ENCODE measurements at regions not wholly inside any gene's neighbourhood (a gene's known extent, or its start where the extent isn't known, plus 50 kb on each side); places are given as distances from the start of the nearest gene placed in this dataset.

- 89 to 91% (median 89%) methylated on average over 1 of the region's 1 CpG for WGBS, 3 donors
- DNase-seq = no peak
- Histone ChIP-seq H3K4me1 (ENCODE audit: control insufficient read depth in 3 of 3, insufficient read depth in 2 of 3, low read depth in 1 of 3, low read length in 2 of 3) (no peaks in the 10 kb centered on the region), H3K27ac (ENCODE audit: low read depth in 1 of 3, low read length in 2 of 3) (no peak overlapping the region), H3K4me3 (ENCODE audit: low read depth in 1 of 3, low read length in 3 of 3) (no peak overlapping the region), H3K9me3 (ENCODE audit: control insufficient read depth in 2 of 2, insufficient read depth in 1 of 2, low read depth in 1 of 2, low read length in 1 of 2) (peaks cover 0 to 6% of the 10 kb centered on the region in 2 donors), H3K27me3 (ENCODE audit: control insufficient read depth in 3 of 3, insufficient read depth in 3 of 3, low read length in 3 of 3) (peaks cover 0 to 3% (median 0%) of the 10 kb centered on the region in 3 donors), H3K36me3 (ENCODE audit: control insufficient read depth in 3 of 3, insufficient read depth in 2 of 3, low read depth in 1 of 3, low read length in 3 of 3) (no peaks in the 10 kb centered on the region)
- FAIRE-seq = no peak
Measured at GRCh38 chr10:78276139-78276538, 242.5 kb downstream of the RPS24 start.

- H3K9me3 ChIP-seq (ENCODE audit: control insufficient read depth in 2 of 2, insufficient read depth in 1 of 2, low read depth in 1 of 2, low read length in 1 of 2) = peaks cover 0 to under 1% of the 10 kb centered on the region in 2 donors
- H3K4me3 ChIP-seq (ENCODE audit: low read depth in 1 of 3, low read length in 3 of 3) = no peak overlapping the region
- 76 to 86% (median 78%) methylated on average over 11 of the region's 11 CpGs for WGBS, 3 donors
- H3K27ac ChIP-seq (ENCODE audit: low read depth in 1 of 3, low read length in 2 of 3) = no peak overlapping the region
- DNase-seq (no peak), FAIRE-seq (no peak)
- no peaks in the 10 kb centered on the region for H3K4me1 ChIP-seq (ENCODE audit: control insufficient read depth in 3 of 3, insufficient read depth in 2 of 3, low read depth in 1 of 3, low read length in 2 of 3)
- H3K27me3 ChIP-seq (ENCODE audit: control insufficient read depth in 3 of 3, insufficient read depth in 3 of 3, low read length in 3 of 3) = peaks cover 0 to 3% (median 0%) of the 10 kb centered on the region in 3 donors
- H3K36me3 ChIP-seq (ENCODE audit: control insufficient read depth in 3 of 3, insufficient read depth in 2 of 3, low read depth in 1 of 3, low read length in 3 of 3) = no peaks in the 10 kb centered on the region
Measured at GRCh38 chr10:78277314-78278057, 243.8 kb downstream of the RPS24 start.

DNA sequence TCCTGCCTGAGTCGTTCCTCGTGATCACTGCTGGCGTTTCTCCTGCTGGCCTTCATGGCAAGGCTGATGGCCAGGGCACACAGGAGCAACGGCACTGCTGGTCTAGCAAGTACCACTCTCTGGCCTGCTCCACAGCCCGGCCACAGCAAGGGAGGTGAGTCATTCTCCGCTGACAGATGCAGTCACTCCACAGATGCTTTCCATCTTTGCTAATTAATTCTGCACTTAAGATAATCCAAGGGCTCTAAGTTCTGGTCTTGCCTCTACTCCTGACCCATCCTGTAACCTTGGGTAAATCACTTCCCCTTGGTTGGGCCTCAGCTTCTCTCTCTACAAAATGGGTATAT, 244.4 kb downstream of the RPS24 start:
- WGBS, 3 donors = 78 to 90% (median 79%) methylated on average over 6 of the region's 6 CpGs
- DNase-seq = no peak
- H3K36me3 ChIP-seq (ENCODE audit: control insufficient read depth in 3 of 3, insufficient read depth in 2 of 3, low read depth in 1 of 3, low read length in 3 of 3) = no peaks in the 10 kb centered on the region
- no peak overlapping the region for H3K27ac ChIP-seq (ENCODE audit: low read depth in 1 of 3, low read length in 2 of 3)
- peaks cover 0 to under 1% (median 0%) of the 10 kb centered on the region in 3 donors for H3K27me3 ChIP-seq (ENCODE audit: control insufficient read depth in 3 of 3, insufficient read depth in 3 of 3, low read length in 3 of 3)
- H3K4me3 ChIP-seq (ENCODE audit: low read depth in 1 of 3, low read length in 3 of 3) = no peak overlapping the region
- no peak for FAIRE-seq
- H3K4me1 ChIP-seq (ENCODE audit: control insufficient read depth in 3 of 3, insufficient read depth in 2 of 3, low read depth in 1 of 3, low read length in 2 of 3) = no peaks in the 10 kb centered on the region
- H3K9me3 ChIP-seq (ENCODE audit: control insufficient read depth in 2 of 2, insufficient read depth in 1 of 2, low read depth in 1 of 2, low read length in 1 of 2) = no peaks in the 10 kb centered on the region

GRCh38 chr10:78279756-78280155, 246.1 kb downstream of the RPS24 start:
- H3K4me3 ChIP-seq (ENCODE audit: low read depth in 1 of 3, low read length in 3 of 3) = no peak overlapping the region
- H3K27me3 ChIP-seq (ENCODE audit: control insufficient read depth in 3 of 3, insufficient read depth in 3 of 3, low read length in 3 of 3) = no peaks in the 10 kb centered on the region
- no peak for FAIRE-seq
- H3K36me3 ChIP-seq (ENCODE audit: control insufficient read depth in 3 of 3, insufficient read depth in 2 of 3, low read depth in 1 of 3, low read length in 3 of 3) = no peaks in the 10 kb centered on the region
- no peak for DNase-seq
- no peak overlapping the region for H3K27ac ChIP-seq (ENCODE audit: low read depth in 1 of 3, low read length in 2 of 3)
- H3K9me3 ChIP-seq (ENCODE audit: control insufficient read depth in 2 of 2, insufficient read depth in 1 of 2, low read depth in 1 of 2, low read length in 1 of 2) = no peaks in the 10 kb centered on the region
- 77 to 83% (median 79%) methylated on average over 7 of the region's 7 CpGs for WGBS, 3 donors
- no peaks in the 10 kb centered on the region for H3K4me1 ChIP-seq (ENCODE audit: control insufficient read depth in 3 of 3, insufficient read depth in 2 of 3, low read depth in 1 of 3, low read length in 2 of 3)

GRCh38 chr10:78280604-78281003, 246.9 kb downstream of the RPS24 start:
- Histone ChIP-seq H3K4me3 (ENCODE audit: low read depth in 1 of 3, low read length in 3 of 3) (no peak overlapping the region), H3K27ac (ENCODE audit: low read depth in 1 of 3, low read length in 2 of 3) (no peak overlapping the region), H3K9me3 (ENCODE audit: control insufficient read depth in 2 of 2, insufficient read depth in 1 of 2, low read depth in 1 of 2, low read length in 1 of 2) (no peaks in the 10 kb centered on the region), H3K36me3 (ENCODE audit: control insufficient read depth in 3 of 3, insufficient read depth in 2 of 3, low read depth in 1 of 3, low read length in 3 of 3) (no peaks in the 10 kb centered on the region), H3K27me3 (ENCODE audit: control insufficient read depth in 3 of 3, insufficient read depth in 3 of 3, low read length in 3 of 3) (no peaks in the 10 kb centered on the region), H3K4me1 (ENCODE audit: control insufficient read depth in 3 of 3, insufficient read depth in 2 of 3, low read depth in 1 of 3, low read length in 2 of 3) (no peaks in the 10 kb centered on the region)
- no peak for FAIRE-seq
- no peak for DNase-seq
- WGBS, 3 donors = 78 to 88% (median 79%) methylated on average over 6 of the region's 6 CpGs

GRCh38 chr10:78281627-78282026, 248.0 kb downstream of the RPS24 start:
- 72 to 87% (median 75%) methylated on average over 4 of the region's 4 CpGs for WGBS, 3 donors
- H3K27ac ChIP-seq (ENCODE audit: low read depth in 1 of 3, low read length in 2 of 3) = no peak overlapping the region
- no peak overlapping the region for H3K4me3 ChIP-seq (ENCODE audit: low read depth in 1 of 3, low read length in 3 of 3)
- no peaks in the 10 kb centered on the region for H3K4me1 ChIP-seq (ENCODE audit: control insufficient read depth in 3 of 3, insufficient read depth in 2 of 3, low read depth in 1 of 3, low read length in 2 of 3)
- H3K9me3 ChIP-seq (ENCODE audit: control insufficient read depth in 2 of 2, insufficient read depth in 1 of 2, low read depth in 1 of 2, low read length in 1 of 2) = no peaks in the 10 kb centered on the region
- H3K36me3 ChIP-seq (ENCODE audit: control insufficient read depth in 3 of 3, insufficient read depth in 2 of 3, low read depth in 1 of 3, low read length in 3 of 3) = no peaks in the 10 kb centered on the region
- H3K27me3 ChIP-seq (ENCODE audit: control insufficient read depth in 3 of 3, insufficient read depth in 3 of 3, low read length in 3 of 3) = no peaks in the 10 kb centered on the region
- FAIRE-seq = no peak
- no peak for DNase-seq

GRCh38 chr10:78283069-78283682, 249.5 kb downstream of the RPS24 start:
- Histone ChIP-seq H3K4me1 (ENCODE audit: control insufficient read depth in 3 of 3, insufficient read depth in 2 of 3, low read depth in 1 of 3, low read length in 2 of 3) (no peaks in the 10 kb centered on the region), H3K27me3 (ENCODE audit: control insufficient read depth in 3 of 3, insufficient read depth in 3 of 3, low read length in 3 of 3) (no peaks in the 10 kb centered on the region), H3K4me3 (ENCODE audit: low read depth in 1 of 3, low read length in 3 of 3) (no peak overlapping the region), H3K9me3 (ENCODE audit: control insufficient read depth in 2 of 2, insufficient read depth in 1 of 2, low read depth in 1 of 2, low read length in 1 of 2) (no peaks in the 10 kb centered on the region), H3K27ac (ENCODE audit: low read depth in 1 of 3, low read length in 2 of 3) (no peak overlapping the region), H3K36me3 (ENCODE audit: control insufficient read depth in 3 of 3, insufficient read depth in 2 of 3, low read depth in 1 of 3, low read length in 3 of 3) (no peaks in the 10 kb centered on the region)
- no peak for FAIRE-seq
- no peak for DNase-seq
- WGBS, 3 donors = 78 to 96% (median 88%) methylated on average over 3 of the region's 3 CpGs

DNA sequence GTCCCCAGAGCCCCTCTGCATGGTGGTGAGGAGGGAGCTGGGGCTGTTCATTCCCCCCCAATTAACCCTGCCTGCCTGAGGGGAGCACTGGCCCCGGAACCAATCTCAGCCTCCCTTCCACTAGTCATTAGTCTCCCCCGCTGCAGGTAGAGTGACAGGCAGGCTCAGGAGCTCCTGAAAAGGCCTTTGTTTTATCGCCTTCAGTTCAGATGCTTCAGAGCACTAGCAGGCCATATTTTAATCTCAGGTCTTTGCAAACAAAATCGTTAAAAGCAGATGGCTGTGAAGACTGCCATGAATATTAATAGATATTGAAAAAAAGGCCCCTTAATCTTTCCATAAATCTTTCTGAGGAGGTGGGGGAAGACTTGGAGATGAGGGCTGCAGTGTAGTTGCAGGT, 250.7 kb downstream of the RPS24 start:
- Histone ChIP-seq H3K9me3 (ENCODE audit: control insufficient read depth in 2 of 2, insufficient read depth in 1 of 2, low read depth in 1 of 2, low read length in 1 of 2) (no peaks in the 10 kb centered on the region), H3K27me3 (ENCODE audit: control insufficient read depth in 3 of 3, insufficient read depth in 3 of 3, low read length in 3 of 3) (no peaks in the 10 kb centered on the region), H3K4me1 (ENCODE audit: control insufficient read depth in 3 of 3, insufficient read depth in 2 of 3, low read depth in 1 of 3, low read length in 2 of 3) (no peaks in the 10 kb centered on the region), H3K27ac (ENCODE audit: low read depth in 1 of 3, low read length in 2 of 3) (no peak overlapping the region), H3K36me3 (ENCODE audit: control insufficient read depth in 3 of 3, insufficient read depth in 2 of 3, low read depth in 1 of 3, low read length in 3 of 3) (no peaks in the 10 kb centered on the region), H3K4me3 (ENCODE audit: low read depth in 1 of 3, low read length in 3 of 3) (no peak overlapping the region)
- FAIRE-seq (no peak), DNase-seq (no peak)
- 70 to 80% (median 73%) methylated on average over 4 of the region's 4 CpGs for WGBS, 3 donors

DNA sequence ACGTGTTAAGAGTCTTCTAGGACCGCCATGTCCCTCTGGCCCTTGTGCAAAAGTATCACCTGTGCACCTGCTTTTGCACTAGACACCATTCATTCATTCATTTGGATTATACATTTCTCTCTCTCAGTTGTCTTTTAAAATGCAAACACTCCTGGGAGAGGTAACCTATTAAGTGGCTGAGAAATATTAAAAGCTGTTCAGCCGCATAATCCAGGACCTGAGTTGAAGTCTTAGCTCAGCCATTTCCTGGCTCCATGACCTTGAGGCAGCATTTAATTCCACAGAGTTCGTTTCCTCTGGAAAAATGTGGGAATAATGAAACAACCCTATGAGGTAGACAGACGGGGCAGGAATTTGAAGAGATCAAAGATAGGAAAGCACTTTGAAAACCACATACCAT, 251.6 kb downstream of the RPS24 start:
- DNase-seq = no peak
- no peak for FAIRE-seq
- no peak overlapping the region for H3K27ac ChIP-seq (ENCODE audit: low read depth in 1 of 3, low read length in 2 of 3)

More for the DNA sequence above, 251.6 kb downstream of the RPS24 start:
- 48 to 69% (median 53%) methylated on average over 5 of the region's 5 CpGs for WGBS, 3 donors
- no peaks in the 10 kb centered on the region for H3K36me3 ChIP-seq (ENCODE audit: control insufficient read depth in 3 of 3, insufficient read depth in 2 of 3, low read depth in 1 of 3, low read length in 3 of 3)
- no peaks in the 10 kb centered on the region for H3K4me1 ChIP-seq (ENCODE audit: control insufficient read depth in 3 of 3, insufficient read depth in 2 of 3, low read depth in 1 of 3, low read length in 2 of 3)
- peaks cover 0 to under 1% (median 0%) of the 10 kb centered on the region in 3 donors for H3K27me3 ChIP-seq (ENCODE audit: control insufficient read depth in 3 of 3, insufficient read depth in 3 of 3, low read length in 3 of 3)
- H3K9me3 ChIP-seq (ENCODE audit: control insufficient read depth in 2 of 2, insufficient read depth in 1 of 2, low read depth in 1 of 2, low read length in 1 of 2) = no peaks in the 10 kb centered on the region
- H3K4me3 ChIP-seq (ENCODE audit: low read depth in 1 of 3, low read length in 3 of 3) = no peak overlapping the region
